ENCODE measurements at regions not wholly inside any gene's neighbourhood (a gene's known extent, or its start where the extent isn't known, plus 50 kb on each side); places are given as distances from the start of the nearest gene placed in this dataset.

GRCh38 chr2:2787301-2787907, 456.3 kb upstream of the MYT1L start:
- TF ChIP-seq POLR2A (IDR thresholded peaks at IDR 0.05; ENCODE audit: control extremely low read depth in 1 of 2, low read depth in 2 of 2, low read length in 2 of 2) (no peak), EP300 (IDR thresholded peaks at IDR 0.05; ENCODE audit: borderline replicate concordance in 1 of 2, low read depth in 2 of 2, low read length in 2 of 2) (no peak), GABPA (IDR thresholded peaks at IDR 0.05; ENCODE audit: borderline replicate concordance, insufficient read depth, low read length) (no peak), TAF1 (IDR thresholded peaks at IDR 0.05; ENCODE audit: low read depth, low read length) (no peak), TAF7 (optimal IDR thresholded peaks at IDR 0.05; ENCODE audit: borderline replicate concordance, low read depth, low read length) (no peak), ASH2L (IDR thresholded peaks at IDR 0.05; ENCODE audit: low read length) (no peak)
- TF ChIP-seq, protein P1, sequence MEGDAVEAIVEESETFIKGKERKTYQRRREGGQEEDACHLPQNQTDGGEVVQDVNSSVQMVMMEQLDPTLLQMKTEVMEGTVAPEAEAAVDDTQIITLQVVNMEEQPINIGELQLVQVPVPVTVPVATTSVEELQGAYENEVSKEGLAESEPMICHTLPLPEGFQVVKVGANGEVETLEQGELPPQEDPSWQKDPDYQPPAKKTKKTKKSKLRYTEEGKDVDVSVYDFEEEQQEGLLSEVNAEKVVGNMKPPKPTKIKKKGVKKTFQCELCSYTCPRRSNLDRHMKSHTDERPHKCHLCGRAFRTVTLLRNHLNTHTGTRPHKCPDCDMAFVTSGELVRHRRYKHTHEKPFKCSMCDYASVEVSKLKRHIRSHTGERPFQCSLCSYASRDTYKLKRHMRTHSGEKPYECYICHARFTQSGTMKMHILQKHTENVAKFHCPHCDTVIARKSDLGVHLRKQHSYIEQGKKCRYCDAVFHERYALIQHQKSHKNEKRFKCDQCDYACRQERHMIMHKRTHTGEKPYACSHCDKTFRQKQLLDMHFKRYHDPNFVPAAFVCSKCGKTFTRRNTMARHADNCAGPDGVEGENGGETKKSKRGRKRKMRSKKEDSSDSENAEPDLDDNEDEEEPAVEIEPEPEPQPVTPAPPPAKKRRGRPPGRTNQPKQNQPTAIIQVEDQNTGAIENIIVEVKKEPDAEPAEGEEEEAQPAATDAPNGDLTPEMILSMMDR (IDR thresholded peaks at IDR 0.05; ENCODE audit: control extremely low read depth in 1 of 3, insufficient read depth in 1 of 3, low read depth in 1 of 3, low read length in 3 of 3): no peak
- TF ChIP-seq, protein P2, sequence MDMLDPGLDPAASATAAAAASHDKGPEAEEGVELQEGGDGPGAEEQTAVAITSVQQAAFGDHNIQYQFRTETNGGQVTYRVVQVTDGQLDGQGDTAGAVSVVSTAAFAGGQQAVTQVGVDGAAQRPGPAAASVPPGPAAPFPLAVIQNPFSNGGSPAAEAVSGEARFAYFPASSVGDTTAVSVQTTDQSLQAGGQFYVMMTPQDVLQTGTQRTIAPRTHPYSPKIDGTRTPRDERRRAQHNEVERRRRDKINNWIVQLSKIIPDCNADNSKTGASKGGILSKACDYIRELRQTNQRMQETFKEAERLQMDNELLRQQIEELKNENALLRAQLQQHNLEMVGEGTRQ (IDR thresholded peaks at IDR 0.05; ENCODE audit: low read length): no peak

Measured in H1 (cell line).